Left ventricle myocardium superior (tissue), 1 donor: ENCODE measurements at regions not wholly inside any gene's neighbourhood (a gene's known extent, or its start where the extent isn't known, plus 50 kb on each side); places are given as distances from the start of the nearest gene placed in this dataset.
"Not testable (repeated sequence)": the region's sequence is repeated elsewhere in the genome, so short reads cannot be mapped to it uniquely, and the experiment has no call there.

Experiments
- ATAC-seq: fragments of 200-7000 bp; cut with Tn5 transposase; one replicate; pipeline ENCODE4 v1.9.1; 2020; ENCODE audit warnings: mild to moderate bottlenecking, moderate library complexity
- DNase-seq: peaks from one replicate; pipeline ENCODE4 v3.0.0-alpha.2; 2020
- intact Hi-C: fragments of 100-400 bp; cut with micrococcal nuclease; formaldehyde crosslinking; loops from one replicate; pipeline ENCODE4 v1.11.0; 2022
- donor health status: DM: no; HTN: yes; CAD: no; lungs with severe emphysema.

DNA sequence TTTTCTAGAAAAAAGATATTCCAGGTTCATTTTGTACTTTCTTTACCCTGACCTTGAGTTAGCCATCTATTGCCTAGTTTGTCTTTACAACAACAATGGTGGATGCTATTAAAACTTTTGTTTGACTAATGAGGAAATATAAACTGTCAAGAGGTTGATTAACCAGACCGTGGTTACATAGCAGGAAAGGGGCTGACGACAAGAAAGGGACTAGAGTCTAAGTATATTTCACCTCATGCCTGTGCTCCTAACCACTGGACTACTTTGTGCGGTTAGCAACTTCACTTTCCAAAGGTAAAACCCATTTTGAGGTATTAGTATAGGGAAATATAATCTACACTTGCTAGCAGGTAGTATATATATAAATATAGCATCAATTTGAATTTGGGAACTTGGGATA lies 327.1 kb downstream of the SATB1 start:
- ATAC-seq (no peak), DNase-seq (no peak)
- intact Hi-C loops = no loop called here

DNA sequence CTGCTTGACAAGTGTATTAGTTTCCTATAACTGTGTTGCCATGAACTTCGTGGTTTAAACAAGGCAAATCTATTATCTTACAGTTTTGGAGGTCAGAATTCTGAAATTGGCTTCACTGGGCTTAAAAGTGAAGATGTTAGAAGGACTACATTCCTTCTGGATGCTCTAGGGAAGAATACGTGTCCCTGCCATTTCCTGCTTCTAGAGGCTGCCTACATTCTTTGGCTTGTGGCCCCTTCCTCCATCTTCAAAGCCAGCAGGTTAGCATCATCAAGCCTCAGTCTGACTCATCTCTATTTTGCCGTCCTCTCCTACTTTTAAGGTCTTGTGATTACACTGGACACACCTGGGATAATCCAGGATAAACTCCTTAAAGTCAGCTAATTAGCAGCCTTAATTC lies 327.7 kb downstream of the SATB1 start:
- intact Hi-C loops = no loop called here
- no peak for DNase-seq
- ATAC-seq = no peak

DNA sequence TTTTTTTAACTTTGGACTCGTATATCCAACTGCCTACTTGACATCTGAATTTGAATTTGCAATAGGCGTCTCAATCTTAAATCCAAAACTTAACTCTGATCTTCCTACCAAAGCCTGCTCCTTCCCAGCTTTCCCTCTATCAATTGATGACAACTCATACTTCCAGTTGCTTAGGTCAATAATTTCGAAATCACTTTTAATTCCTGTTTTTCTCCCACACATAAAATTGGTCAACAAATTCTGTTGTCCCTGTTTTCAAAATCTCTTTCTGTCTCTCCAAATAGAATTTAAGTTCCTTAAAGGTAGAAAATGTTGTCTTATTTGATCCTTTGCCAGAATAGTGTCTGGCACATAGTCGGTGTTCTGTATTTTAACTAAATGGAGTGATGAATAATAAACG lies 332.4 kb downstream of the SATB1 start:
- intact Hi-C loops = no loop called here
- no peak for ATAC-seq
- no peak for DNase-seq

DNA sequence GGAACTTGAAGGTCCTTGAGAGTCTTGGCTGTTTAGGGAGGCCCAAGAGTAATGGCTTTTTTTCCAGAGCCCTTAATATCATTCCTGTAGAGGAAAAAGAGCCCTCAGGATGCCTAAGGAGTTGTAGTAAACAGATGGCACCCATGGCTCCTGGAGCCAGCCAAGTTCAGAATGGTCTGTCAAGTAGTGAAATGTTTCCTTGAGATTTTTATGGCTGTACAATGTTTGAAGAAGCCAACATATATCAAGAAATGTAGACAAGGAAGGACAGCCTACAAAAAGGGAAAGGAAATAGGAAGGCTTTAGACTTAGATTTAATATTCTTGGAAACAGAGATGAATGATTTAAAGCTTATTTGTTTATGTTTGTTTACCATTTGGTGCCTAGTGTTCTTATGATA lies 334.8 kb downstream of the SATB1 start:
- intact Hi-C loops = no loop called here
- ATAC-seq (no peak), DNase-seq (no peak)

DNA sequence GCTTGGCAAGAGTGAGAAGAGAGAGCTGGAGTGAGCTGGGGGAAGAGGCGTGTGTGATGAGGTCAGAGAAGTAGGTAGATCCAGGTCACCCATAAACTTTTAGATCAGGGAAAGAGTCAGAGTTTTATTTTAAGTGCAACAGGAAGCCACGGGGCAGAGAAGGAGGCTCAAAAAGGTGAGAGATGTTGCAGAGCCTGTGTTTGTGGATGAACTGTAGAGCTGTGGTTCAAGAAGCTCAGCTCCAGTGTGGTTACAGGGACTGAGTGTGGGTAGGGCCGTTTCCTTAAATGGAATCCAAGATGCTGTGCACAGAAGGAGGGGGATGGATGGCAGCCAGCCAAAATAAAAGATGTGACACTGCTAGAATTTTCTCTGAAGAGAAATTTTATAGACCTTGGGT lies 337.2 kb downstream of the SATB1 start:
- DNase-seq = no peak
- intact Hi-C loops = no loop called here
- no peak for ATAC-seq

DNA sequence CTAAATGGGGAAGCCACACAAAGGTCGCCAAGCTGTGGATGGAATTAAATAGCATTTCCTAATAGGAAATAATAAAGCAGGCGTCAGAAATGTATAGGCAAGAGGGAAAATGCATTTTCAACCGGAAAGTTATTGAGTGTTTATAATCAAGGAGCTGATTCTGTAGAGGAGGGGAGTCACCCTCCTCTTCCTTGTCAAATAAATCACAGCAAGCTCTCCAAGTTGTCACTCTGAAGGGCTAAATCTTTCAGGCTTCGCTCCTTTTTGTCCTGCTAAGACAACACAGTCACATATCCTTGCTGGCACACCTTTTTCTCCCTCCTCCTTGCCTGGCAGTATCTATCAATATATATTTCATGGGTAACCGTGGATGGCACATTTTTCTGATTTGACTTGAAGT lies 338.4 kb downstream of the SATB1 start:
- no peak for ATAC-seq
- intact Hi-C loops = no loop called here
- DNase-seq = no peak

DNA sequence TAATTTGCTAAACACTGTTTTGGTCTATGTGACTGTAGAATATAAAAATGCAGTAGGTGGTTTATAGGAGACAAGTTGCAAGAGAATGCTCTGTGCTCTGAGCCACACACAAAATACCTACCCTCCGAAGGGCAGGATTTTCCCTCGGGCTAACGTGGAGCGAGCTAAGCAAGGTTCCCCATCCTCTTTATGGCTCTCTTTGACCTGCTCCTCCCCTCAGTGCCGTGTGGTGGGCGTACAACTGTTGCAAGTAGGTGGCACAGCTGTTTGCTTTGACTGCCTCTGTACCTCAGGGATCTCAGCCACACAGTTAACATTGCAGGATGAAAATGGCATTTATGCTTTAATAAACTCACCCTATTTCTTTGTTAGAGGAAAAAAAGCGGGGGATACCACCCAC lies 339.1 kb downstream of the SATB1 start:
- DNase-seq (no peak), ATAC-seq (no peak)
- intact Hi-C loops = no loop called here

DNA sequence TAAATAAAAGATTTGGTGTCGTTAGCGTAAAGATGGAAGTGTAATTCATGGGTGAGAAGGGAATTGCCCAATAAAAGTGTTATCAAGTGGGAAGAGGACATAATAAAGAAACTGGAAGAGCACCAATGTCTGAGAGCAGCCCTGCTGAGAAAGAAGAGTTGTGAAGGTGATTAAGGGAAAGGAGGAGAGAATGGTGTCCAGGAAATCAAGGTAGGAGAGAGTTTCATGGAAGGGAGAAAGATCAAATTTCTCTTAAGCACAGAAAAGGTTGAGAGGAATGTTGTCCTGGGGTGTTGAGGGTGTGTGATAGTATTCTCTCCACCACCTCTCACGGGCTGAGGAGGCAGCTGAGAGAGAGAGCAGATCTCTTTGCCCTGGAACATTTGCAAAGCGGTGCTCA lies 339.7 kb downstream of the SATB1 start:
- no peak for ATAC-seq
- DNase-seq = no peak
- intact Hi-C loops = no loop called here

DNA sequence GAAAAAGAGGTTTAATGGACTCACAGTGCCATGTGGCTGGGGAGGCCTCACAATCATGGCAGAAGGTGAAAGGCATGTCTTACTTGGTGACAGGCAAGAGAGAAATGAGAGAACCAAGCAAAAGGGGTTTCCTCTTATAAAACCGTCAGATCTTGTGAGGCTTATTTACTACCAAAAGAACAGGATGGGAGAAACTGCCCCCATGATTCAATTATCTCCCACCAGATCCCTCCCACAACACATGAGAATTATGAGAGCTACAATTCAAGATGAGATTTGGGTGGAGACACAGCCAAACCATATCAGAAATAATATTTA lies 340.8 kb upstream of the TBC1D5 start:
- ATAC-seq, intact Hi-C loops: not testable (repeated sequence)

DNA sequence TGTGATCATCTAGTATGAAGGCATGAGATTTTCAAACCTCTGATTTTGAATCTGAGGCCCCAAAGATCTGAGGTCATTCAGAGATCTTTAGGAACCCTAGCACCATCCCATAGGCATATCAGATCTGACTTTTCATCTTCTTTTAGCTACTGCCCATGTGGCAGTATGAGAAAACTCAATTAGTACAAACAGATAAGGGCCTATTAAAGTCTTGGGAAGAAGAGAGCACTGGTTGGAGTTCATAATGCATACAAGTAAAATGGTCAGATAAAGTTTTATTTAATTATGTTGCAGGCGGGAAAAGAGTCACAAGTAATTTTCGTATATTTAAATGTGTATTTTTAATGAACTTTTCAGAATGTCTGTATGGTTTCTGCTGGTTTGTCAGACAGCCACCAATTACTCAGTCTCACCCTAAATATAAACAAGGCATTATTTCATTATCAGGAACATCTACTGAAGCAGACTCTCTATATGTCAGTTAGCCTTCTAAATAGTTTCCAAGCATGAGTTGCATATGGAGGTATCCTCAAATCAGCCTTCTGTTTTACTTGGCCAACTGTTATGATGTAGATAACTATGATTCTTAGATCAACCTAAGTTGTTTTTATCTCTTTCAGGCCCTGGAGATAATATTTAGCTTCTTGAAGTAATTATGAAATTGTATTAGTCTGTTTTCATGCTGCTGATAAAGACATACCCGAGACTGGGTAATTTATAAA lies 340.3 kb upstream of the TBC1D5 start:
- ATAC-seq = no peak
- DNase-seq = no peak
- intact Hi-C loops = no loop called here

More for the DNA sequence above, 340.8 kb upstream of the TBC1D5 start:
- not testable (repeated sequence) for DNase-seq

DNA sequence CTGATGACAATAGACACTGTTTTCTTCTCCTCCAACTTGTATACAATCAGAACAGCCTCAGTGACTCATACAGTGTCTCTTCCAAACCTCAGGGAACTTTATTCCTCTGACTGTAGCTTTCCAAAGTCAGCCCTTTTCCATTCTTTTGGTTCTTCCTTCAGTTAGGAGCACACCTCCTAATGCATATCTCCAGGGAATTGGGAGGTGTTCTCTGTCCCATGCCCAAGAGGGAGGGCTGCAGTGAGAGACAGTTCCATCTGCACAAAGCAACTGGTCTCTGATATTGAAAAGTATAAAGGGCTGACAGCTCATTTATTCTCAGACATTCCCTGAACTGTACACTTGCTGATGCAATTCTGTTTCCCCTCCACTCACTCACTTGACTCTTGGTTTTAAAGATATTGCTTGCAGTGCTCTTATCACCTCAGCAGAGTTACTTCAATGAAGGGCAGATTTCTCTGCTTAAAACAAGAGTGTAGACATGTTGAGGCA lies 337.8 kb upstream of the TBC1D5 start:
- ATAC-seq (no peak), DNase-seq (no peak)
- intact Hi-C loops = no loop called here

DNA sequence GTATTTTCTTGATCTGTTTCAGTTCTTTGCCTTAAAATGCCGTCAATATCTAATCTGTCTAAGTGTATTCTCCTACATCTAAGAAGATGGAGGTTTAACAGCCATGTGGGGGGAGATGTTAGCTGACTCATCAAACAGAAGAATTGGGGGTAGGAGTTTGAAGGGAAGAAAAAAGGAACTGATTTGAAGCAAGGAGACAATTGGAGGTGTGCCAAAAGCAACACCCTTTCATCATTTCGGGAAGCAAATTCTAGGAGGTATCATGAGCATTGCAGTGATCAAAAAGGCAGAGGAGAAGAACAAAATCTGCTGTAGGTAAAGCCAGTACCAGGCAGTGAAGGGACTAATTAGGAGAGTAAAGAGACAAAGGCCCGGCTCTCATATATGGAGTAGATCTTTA lies 337.3 kb upstream of the TBC1D5 start:
- intact Hi-C loops = no loop called here
- no peak for DNase-seq
- ATAC-seq = no peak

DNA sequence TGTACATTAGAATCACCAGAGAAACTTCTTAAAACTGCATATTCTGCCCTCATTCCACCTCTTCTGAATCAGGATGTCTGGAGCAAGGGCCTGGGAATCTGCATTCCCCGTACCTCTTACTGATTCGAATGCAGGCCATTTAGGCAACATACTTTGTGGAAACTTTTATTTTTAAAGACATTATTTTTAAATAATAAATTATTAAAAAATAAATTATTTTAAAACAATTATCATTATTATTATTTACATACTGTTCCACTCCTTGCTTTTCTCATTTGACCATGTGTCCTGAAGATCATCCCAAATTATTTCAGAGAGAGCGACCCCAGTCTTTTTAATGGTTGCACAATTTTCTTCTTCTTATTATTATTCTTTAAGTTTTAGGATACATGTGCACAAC lies 336.6 kb upstream of the TBC1D5 start:
- intact Hi-C loops = no loop called here
- DNase-seq (no peak), ATAC-seq (no peak)

DNA sequence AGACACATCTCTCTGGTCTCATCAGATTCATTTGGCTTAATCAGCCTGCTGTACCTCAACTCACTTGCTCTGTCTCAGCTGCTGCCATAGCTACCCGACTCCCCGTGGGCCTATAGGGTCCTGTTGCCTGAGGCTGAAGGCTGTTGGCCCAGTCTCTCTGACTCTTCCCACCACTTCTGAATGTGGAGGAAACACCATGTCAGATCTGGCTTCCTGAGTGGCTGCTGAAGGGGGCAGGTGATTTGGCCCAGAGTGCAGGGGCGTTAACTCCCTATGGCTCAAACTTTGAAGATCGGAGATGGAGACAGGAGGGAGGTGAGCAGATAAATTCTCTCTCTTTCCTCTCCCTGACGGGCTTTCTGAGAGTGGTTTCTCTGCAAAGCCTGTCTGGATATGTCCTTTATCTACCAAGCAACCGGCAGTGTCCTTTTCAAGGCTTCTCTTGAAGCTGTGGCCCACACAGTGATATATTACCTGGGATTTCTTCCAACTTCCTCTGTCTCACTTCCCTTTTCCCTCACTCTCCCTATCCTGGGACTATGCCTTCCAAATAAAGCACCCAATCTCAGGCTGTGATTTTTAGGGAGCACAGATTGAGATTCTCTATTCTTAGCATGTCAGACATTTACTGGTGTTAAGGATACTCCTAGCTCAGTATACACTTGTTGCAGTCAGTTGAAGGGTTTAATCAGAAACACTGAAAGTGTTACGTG lies 334.9 kb upstream of the TBC1D5 start:
- ATAC-seq (no peak), DNase-seq (no peak)
- intact Hi-C loops = no loop called here

DNA sequence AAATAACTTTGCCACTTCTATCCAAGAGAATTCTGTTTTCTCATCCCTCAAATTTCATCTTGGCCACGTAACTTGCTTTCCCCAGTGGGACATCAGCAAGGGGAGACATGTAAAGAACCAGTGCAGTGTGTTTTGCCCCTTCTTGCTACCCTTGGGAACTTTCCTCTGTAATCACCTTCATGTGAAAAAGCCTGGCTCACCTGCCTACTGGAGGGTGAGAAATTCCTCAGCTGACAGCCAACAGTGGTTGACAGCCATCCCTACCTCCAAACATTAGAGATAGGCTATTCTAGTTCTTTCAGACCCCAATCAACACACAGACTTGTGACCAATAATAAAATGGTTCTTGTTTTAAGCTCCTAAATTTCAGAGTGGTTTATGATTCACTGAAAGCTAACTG lies 333.9 kb upstream of the TBC1D5 start:
- intact Hi-C loops = no loop called here
- DNase-seq = no peak
- ATAC-seq = no peak

DNA sequence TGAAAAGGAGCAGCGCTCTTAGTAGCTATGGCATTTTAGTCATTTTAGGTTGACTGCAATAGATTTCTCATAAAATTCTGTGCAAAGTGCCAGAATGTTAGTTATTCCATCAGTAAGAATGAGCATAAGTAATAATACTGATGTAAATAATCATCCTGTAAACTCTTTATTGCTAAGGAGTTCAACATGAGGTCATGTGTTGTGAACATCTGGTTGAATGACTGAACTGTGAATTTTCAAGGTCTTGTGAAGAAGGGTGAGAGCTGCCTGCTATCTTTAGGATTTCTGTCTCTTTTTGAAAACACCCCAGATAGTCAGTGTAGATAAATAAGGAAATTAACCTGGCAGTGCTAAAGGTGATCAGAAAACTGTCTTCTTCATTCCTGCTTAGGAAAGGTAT lies 333.4 kb upstream of the TBC1D5 start:
- ATAC-seq (no peak), DNase-seq (no peak)
- intact Hi-C loops = no loop called here

DNA sequence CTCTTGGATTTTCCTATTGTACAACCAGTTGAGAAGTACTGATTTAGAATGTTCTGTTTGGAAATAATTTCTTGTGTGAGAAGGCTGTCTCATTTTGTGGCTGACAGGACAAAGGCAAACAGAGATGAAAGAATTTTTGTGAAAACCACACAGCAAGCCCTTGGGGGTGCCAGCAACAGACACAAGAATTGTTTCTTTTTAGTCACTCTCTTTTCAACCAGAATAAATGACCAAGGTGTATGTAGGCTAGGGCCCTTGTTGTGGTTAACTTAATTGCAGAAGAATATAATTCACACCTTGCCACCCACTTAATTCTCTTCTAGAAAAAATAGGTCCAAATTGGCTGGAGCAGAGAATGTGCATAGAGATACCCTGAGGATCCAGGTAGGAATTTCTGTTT lies 329.4 kb upstream of the TBC1D5 start:
- DNase-seq = no peak
- ATAC-seq = no peak
- intact Hi-C loops = no loop called here

DNA sequence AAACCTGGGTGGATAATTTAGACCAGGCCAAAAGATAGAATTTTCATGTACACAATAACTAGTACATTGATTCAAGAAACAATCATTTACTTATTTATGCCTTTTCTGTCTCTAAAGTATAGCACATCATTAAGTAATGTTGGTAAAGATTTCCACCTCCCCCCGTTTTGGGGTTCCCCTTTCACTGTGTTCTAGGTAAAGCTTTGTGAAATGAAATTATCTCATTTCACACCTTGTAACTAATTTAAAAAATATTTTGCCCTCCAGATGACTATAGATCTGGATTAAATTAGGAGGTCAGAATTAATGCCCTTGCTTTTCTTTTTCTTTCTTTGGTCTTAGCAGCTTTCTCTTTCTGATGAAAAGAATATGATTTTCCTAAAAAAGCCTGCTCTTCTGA lies 328.5 kb upstream of the TBC1D5 start:
- intact Hi-C loops = no loop called here
- DNase-seq (no peak), ATAC-seq (no peak)

DNA sequence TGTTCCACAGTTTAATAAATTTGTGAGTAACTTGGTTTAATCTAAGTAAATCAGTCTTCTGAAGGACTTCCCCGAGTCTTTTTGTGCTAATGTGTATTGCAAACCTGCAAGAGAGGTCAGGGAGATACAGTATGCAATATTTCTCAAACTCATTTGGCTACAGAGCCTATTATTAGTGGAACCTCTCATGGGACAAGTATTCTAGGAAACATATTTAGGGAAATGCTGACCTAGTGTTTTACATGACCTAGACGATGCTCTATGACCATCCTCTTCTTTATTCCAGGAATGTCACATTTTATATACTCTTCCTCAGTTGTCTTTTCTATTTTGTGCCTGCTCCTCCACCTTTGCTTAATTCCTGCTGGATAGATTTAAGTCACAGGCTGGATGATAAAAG lies 327.8 kb upstream of the TBC1D5 start:
- no peak for DNase-seq
- ATAC-seq = peak; percentile 79
- intact Hi-C loops = no loop called here

DNA sequence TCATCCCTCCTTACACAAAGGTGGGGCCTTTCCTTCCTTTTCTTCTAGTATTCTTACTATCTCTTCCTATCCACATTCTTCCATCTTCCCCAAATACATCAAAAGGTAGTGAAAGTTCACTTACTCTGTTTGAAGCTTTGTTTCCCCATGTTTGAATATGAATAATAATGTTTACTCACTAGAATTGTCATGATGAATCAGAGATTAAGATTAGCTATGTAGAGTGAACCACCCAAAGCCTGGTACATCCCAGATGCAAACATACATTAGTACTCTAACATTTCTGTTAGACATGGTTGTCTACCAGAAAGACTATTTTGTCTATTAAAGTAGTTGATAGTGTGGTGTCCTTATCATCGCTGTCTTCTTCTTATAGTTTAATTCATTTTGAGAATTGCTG lies 327.1 kb upstream of the TBC1D5 start:
- no peak for ATAC-seq
- DNase-seq = no peak
- intact Hi-C loops = no loop called here

DNA sequence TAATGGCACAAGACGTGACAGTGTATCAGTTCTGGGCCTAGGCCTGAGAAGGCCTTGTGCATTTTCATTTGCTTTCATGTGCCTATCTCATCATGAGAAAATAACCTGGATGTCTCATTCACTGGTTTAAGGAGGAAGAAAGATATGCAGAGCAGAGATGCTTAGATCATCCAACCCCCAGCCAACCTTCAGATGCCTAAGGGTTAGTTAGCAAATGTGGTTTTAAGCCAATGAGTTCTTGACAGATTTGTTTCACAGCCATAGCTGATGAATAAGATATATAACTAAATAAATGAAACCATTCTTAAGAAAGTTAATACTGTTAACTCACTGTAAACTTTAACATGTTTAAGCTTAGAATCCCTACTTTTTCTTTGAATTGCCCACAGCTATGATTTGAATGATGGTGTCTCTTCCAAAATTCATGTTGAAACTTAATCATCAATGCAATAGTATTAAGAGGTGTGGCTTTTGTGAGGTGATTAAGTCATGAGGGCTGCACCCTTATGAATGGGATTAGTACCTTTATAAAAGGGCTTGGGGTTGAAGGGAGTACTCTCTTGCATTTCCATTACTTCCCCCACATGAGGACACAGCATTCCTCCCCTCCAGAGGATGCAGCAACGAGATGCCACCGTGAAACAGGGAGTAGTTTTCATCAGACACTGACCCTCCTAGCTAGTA lies 324.6 kb upstream of the TBC1D5 start:
- DNase-seq (no peak), ATAC-seq (no peak)
- intact Hi-C loops = no loop called here
